ENCODE measurements at regions not wholly inside any gene's neighbourhood (a gene's known extent, or its start where the extent isn't known, plus 50 kb on each side); places are given as distances from the start of the nearest gene placed in this dataset.

DNA sequence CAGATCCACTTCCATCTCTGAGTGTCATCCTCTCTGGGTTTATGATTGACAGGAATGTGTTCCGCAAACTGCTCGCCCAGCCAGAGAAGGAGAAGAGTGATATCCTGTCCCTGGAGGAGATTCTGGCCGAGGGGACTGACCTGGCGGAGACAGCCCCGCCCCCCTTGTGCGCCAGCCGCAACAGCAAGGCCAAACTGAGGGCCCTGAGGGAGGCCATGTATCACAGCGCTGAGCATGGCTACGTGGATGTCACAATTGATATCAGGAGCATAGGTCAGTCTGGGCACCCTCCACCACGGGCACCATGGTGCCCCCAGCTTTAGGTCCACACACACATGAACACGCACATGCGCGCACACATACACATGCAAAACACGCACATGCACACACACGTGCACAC lies 67.5 kb upstream of the PWP1 start:
- Histone ChIP-seq H3F3A (ENCODE audit: low read length, unreplicated experiment) (no peaks in the 10 kb centered on the region), H3K79me2 (ENCODE audit: low read length) (no peaks in the 10 kb centered on the region), H3K9me2 (replicated peaks; ENCODE audit: low read length) (no peaks in the 10 kb centered on the region), H3K36me3 (ENCODE audit: low read depth, low read length) (no peaks in the 10 kb centered on the region), H3K9ac (ENCODE audit: low read length) (no peak overlapping the region), H3K4me1 (ENCODE audit: insufficient read depth, low read length) (no peaks in the 10 kb centered on the region), H3K4me3 (ENCODE audit: low read length) (no peak overlapping the region), H3K9me3 (ENCODE audit: low read length) (no peaks in the 10 kb centered on the region), H4K20me1 (ENCODE audit: low read length) (no peaks in the 10 kb centered on the region), H3K4me2 (ENCODE audit: low read length) (no peak overlapping the region), H3K27me3 (ENCODE audit: low read length) (no peaks in the 10 kb centered on the region), H2AFZ (ENCODE audit: low read length) (no peak overlapping the region), H3K27ac (ENCODE audit: low read length) (no peak overlapping the region)
- ChIA-PET CTCF (no interaction called here), POLR2A (ENCODE audit: unreplicated experiment) (no interaction called here)
- TF ChIP-seq EZH2 (IDR thresholded peaks at IDR 0.05; ENCODE audit: low read length, unreplicated experiment) (no peak), EZH2phosphoT487 (IDR thresholded peaks at IDR 0.05; ENCODE audit: borderline replicate concordance, low read length) (no peak), CTCF (conservative IDR thresholded peaks at IDR 0.05; ENCODE audit: low read depth, low read length) (no peak)
- BruUV-seq (replicated peaks): no TSS peak
- DNase-seq: no peak
- intact Hi-C loops (cut with micrococcal nuclease): no loop called here
- no peak for ATAC-seq

- Histone ChIP-seq H3K4me3 (ENCODE audit: low read length) (no peak overlapping the region), H3K9me2 (replicated peaks; ENCODE audit: low read length) (no peaks in the 10 kb centered on the region), H2AFZ (ENCODE audit: low read length) (no peak overlapping the region), H3K9me3 (ENCODE audit: low read length) (no peaks in the 10 kb centered on the region), H3K79me2 (ENCODE audit: low read length) (no peaks in the 10 kb centered on the region), H4K20me1 (ENCODE audit: low read length) (no peaks in the 10 kb centered on the region), H3K27me3 (ENCODE audit: low read length) (no peaks in the 10 kb centered on the region), H3K9ac (ENCODE audit: low read length) (no peak overlapping the region), H3K4me1 (ENCODE audit: insufficient read depth, low read length) (no peaks in the 10 kb centered on the region), H3K27ac (ENCODE audit: low read length) (no peak overlapping the region), H3K4me2 (ENCODE audit: low read length) (no peak overlapping the region), H3F3A (ENCODE audit: low read length, unreplicated experiment) (no peaks in the 10 kb centered on the region), H3K36me3 (ENCODE audit: low read depth, low read length) (no peaks in the 10 kb centered on the region)
- ChIA-PET CTCF (no interaction called here), POLR2A (ENCODE audit: unreplicated experiment) (no interaction called here)
- intact Hi-C loops (cut with micrococcal nuclease): no loop called here
- ATAC-seq (no peak), DNase-seq (no peak)
- TF ChIP-seq EZH2 (IDR thresholded peaks at IDR 0.05; ENCODE audit: low read length, unreplicated experiment) (no peak), CTCF (conservative IDR thresholded peaks at IDR 0.05; ENCODE audit: low read depth, low read length) (no peak), EZH2phosphoT487 (IDR thresholded peaks at IDR 0.05; ENCODE audit: borderline replicate concordance, low read length) (no peak)
- no TSS peak for BruUV-seq (replicated peaks)
Measured at GRCh38 chr12:107619831-107620230, 65.8 kb upstream of the PWP1 start.

GRCh38 chr12:107622001-107622400 lies 63.6 kb upstream of the PWP1 start:
- Histone ChIP-seq H3K4me2 (ENCODE audit: low read length) (no peak overlapping the region), H3K4me3 (ENCODE audit: low read length) (no peak overlapping the region), H3K27me3 (ENCODE audit: low read length) (no peaks in the 10 kb centered on the region), H4K20me1 (ENCODE audit: low read length) (no peaks in the 10 kb centered on the region), H3K9ac (ENCODE audit: low read length) (no peak overlapping the region), H3K79me2 (ENCODE audit: low read length) (no peaks in the 10 kb centered on the region), H3K36me3 (ENCODE audit: low read depth, low read length) (no peaks in the 10 kb centered on the region), H3K4me1 (ENCODE audit: insufficient read depth, low read length) (no peaks in the 10 kb centered on the region), H3K27ac (ENCODE audit: low read length) (no peak overlapping the region), H3K9me3 (ENCODE audit: low read length) (no peaks in the 10 kb centered on the region), H3K9me2 (replicated peaks; ENCODE audit: low read length) (no peaks in the 10 kb centered on the region), H2AFZ (ENCODE audit: low read length) (no peak overlapping the region), H3F3A (ENCODE audit: low read length, unreplicated experiment) (no peaks in the 10 kb centered on the region)
- DNase-seq (peak; percentile 49), ATAC-seq (no peak)
- CTCF ChIA-PET: no interaction called here
- intact Hi-C loops (cut with micrococcal nuclease): no loop called here
- BruUV-seq (replicated peaks): no TSS peak
- POLR2A ChIA-PET (ENCODE audit: unreplicated experiment): no interaction called here
- TF ChIP-seq EZH2phosphoT487 (IDR thresholded peaks at IDR 0.05; ENCODE audit: borderline replicate concordance, low read length): no peak
- TF ChIP-seq CTCF (conservative IDR thresholded peaks at IDR 0.05; ENCODE audit: low read depth, low read length): peak; percentile 72
- no peak for TF ChIP-seq EZH2 (IDR thresholded peaks at IDR 0.05; ENCODE audit: low read length, unreplicated experiment)

Measured in PC-3 (cell line).